ENCODE measurements at regions not wholly inside any gene's neighbourhood (a gene's known extent, or its start where the extent isn't known, plus 50 kb on each side); places are given as distances from the start of the nearest gene placed in this dataset.
A peak's percentile ranks its signal among the peaks of the same experiment; 100 is the strongest.
"Not testable (repeated sequence)": the region's sequence is repeated elsewhere in the genome, so short reads cannot be mapped to it uniquely, and the experiment has no call there.

DNA sequence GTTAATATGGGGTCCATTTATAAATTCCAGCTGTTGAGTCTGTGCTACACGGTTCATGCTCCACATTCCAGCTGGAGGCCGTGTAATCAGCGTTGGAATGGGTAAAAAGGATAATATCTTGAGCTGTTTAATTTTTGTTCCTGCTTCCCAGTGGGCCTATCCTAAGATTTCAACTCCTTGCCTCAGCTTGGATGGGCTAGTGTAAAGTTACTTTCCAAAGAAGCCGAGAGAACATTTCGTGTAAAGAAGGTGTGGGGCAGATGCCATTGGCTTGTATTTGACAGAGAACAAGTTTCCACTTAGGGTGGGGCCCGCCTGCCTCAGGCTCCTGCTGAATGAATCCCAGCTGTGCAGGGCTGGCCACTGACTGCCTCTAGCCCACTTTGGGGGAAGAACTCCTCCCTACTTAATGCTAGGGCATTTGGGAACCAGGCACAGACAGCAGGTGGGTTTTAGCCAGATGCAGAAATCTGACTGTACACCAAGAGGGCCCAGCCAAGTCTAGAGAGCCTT is 125.9 kb upstream of the LYZL2 start:
- Mint-ChIP-seq H3K9me3 (no peaks in the 10 kb centered on the region), H3K27me3 (peaks cover 4% of the 10 kb centered on the region), H3K36me3 (no peaks in the 10 kb centered on the region), H3K4me1 (peaks cover 4% of the 10 kb centered on the region), H3K27ac (no peak overlapping the region), H3K4me3 (no peak overlapping the region)
- no peak for ATAC-seq (ENCODE audit: low read depth)
- DNase-seq (ENCODE audit: low spot score in 2 of 2), result no peak

DNA sequence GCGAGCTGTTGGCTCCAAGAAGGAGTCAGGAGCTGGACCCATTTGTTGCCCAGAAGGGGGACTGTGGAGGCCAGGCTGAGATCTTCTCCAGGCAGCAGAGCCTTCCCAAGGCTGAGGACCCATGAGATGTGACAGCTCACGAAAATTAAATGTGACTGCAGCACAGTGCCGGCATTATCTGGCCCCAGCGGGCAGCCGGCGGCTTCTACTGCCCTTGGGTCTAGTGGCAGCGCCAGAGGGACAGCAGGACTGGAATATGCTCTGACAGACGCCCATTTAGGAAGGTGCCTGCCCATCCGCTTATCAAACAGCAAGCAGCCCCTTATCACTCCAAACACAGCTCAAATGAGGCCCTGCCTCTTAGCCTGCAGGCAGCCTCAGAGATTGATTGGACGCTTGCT is 122.9 kb upstream of the LYZL2 start:
- Mint-ChIP-seq H3K9me3 (no peaks in the 10 kb centered on the region), H3K4me1 (peaks cover 4% of the 10 kb centered on the region), H3K27ac (no peak overlapping the region), H3K4me3 (no peak overlapping the region), H3K27me3 (peaks cover 14% of the 10 kb centered on the region), H3K36me3 (no peaks in the 10 kb centered on the region)
- no peak for DNase-seq (ENCODE audit: low spot score in 2 of 2)
- no peak for ATAC-seq (ENCODE audit: low read depth)

GRCh38 chr10:30751678-30752331 is 122.3 kb upstream of the LYZL2 start:
- Mint-ChIP-seq H3K4me3 (no peak overlapping the region), H3K9me3 (no peaks in the 10 kb centered on the region), H3K27ac (peak overlapping the region; percentile 13), H3K27me3 (peaks cover 14% of the 10 kb centered on the region), H3K36me3 (no peaks in the 10 kb centered on the region), H3K4me1 (peaks cover 4% of the 10 kb centered on the region)
- ATAC-seq (ENCODE audit: low read depth) (peak; percentile 98), DNase-seq (ENCODE audit: low spot score in 2 of 2) (peak in 1 of 2 donors; percentile 62)

DNA sequence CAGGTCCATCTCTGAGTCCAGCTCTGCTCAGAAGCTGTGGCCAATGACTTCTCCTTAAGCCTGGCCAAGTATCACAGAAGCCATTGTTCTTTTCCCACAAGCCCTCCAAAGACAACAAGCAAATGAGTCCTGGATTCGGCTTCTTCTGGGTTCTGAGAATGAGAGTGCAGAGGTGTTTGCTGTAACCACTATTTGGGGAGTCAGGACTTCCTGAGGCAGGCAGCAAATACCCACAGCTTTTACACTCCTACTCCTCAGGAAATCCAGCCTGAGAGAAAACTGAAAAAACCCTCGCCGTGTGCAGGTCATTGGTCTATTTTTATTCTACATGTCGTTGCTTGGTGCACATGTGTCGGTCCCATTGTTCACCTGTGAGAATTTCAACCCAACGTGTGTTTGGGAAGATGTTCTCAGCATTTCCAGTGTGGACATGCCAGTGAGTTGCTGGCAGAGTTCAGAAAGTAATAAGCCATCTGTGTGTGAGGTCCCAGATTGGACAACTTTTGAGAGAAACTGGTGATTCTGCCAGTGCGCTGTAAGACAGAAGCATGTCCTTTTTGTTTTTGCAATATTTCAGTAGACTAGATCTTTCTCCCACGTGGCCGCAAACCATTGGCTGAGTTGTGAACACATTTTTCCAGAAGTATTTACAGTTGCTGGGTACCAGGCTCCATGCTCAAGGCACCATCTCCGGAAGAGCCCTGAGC is 121.6 kb upstream of the LYZL2 start:
- no peak overlapping the region for H3K4me3 Mint-ChIP-seq
- H3K27ac Mint-ChIP-seq, result no peak overlapping the region

DNA sequence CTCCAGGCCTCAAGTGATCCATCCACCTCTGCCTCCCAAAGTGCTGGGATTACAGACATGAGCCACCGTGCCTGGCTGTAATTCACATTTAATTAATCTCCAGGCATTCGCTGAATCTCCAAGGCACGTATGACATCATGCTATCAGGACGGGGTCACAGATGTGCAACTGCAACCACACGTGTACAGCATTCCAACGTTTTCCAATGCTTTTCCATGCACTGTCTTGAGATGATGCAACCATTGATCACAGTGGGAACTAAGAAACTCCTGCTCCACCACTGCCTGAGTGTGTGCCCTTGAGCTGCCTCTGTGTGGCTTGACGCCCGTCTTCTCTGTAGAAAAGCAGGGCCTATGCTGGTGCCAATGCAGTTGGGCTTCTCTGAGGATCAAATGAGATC is 119.8 kb upstream of the LYZL2 start:
- ATAC-seq (ENCODE audit: low read depth) (no peak), DNase-seq (ENCODE audit: low spot score in 2 of 2) (no peak)
- Mint-ChIP-seq H3K4me1 (peaks cover 4% of the 10 kb centered on the region), H3K9me3 (no peaks in the 10 kb centered on the region), H3K36me3 (no peaks in the 10 kb centered on the region), H3K27ac (no peak overlapping the region), H3K4me3 (no peak overlapping the region), H3K27me3 (peaks cover 14% of the 10 kb centered on the region)

More for the DNA sequence above, 121.6 kb upstream of the LYZL2 start:
- Mint-ChIP-seq H3K9me3 (no peaks in the 10 kb centered on the region), H3K36me3 (no peaks in the 10 kb centered on the region), H3K27me3 (peaks cover 14% of the 10 kb centered on the region), H3K4me1 (peaks cover 4% of the 10 kb centered on the region)
- DNase-seq (ENCODE audit: low spot score in 2 of 2), result no peak
- no peak for ATAC-seq (ENCODE audit: low read depth)

DNA sequence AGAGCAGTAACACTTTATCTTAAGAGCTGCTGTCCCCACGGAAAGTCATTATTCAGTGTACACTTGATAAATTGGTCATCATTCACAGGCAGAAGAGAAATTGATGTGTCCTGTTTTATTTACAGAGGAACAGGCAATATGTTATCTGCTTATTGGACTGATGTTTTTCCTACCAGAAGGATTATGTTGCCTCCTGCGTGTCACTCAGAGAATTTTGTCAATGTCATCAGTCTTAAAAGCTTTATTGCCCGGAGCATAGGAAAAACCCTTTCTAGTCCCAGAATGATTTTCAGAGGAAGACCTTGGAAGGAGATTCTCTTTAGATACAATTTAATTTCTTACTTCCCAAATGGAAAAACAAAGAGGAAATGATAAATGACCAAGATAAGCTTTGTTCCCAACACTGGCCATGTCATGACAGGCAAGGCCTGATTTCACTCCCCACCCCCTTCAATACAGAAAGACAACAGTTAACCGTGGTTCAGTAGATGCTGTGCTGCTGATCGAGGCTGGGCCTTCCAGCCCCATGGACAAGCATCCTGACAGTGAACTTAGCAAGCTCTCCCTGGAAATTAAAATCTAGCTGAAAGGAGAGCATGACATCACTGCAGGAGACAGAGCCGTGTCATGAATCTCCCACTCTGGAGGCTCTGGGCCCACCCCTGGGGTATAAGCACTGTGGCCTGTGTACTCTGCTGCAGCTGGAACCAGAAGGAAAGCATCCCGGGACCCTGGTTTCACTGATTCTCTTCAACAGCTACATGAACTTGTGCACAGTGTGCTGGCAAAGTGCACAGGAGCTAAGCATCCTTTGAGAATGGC is 118.8 kb upstream of the LYZL2 start:
- H3K27me3 Mint-ChIP-seq, result peaks cover 14% of the 10 kb centered on the region
- no peaks in the 10 kb centered on the region for H3K9me3 Mint-ChIP-seq
- peaks cover 4% of the 10 kb centered on the region for H3K4me1 Mint-ChIP-seq

DNA sequence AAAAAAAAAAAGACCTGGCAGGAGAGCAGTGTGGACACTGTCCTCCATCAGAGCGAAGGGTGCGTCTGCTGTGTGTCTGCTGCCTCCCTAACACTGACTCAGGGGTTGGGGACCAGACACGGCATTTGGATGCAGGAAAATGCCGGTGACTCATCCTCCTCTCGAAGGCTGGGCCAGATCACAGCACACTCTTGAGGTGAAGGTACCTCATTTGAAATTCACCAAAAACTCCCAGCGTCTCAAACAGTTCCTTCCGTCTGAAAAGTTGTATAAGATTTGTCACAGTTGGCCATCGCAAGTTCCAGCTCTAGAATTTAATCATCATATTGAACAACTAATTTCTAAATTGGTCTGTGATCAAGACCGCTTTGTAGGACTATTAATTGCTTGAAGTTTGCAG is 118.1 kb upstream of the LYZL2 start:
- ATAC-seq (ENCODE audit: low read depth) (no peak), DNase-seq (ENCODE audit: low spot score in 2 of 2) (no peak)
- Mint-ChIP-seq H3K27ac (no peak overlapping the region), H3K36me3 (no peaks in the 10 kb centered on the region), H3K4me1 (peaks cover 7% of the 10 kb centered on the region), H3K9me3 (no peaks in the 10 kb centered on the region), H3K4me3 (no peak overlapping the region), H3K27me3 (peaks cover 14% of the 10 kb centered on the region)

More for the DNA sequence above, 118.8 kb upstream of the LYZL2 start:
- DNase-seq (ENCODE audit: low spot score in 2 of 2) (no peak), ATAC-seq (ENCODE audit: low read depth) (no peak)
- Mint-ChIP-seq H3K27ac (no peak overlapping the region), H3K36me3 (no peaks in the 10 kb centered on the region), H3K4me3 (no peak overlapping the region)

- Mint-ChIP-seq H3K9me3 (no peaks in the 10 kb centered on the region), H3K4me3 (no peak overlapping the region), H3K36me3 (no peaks in the 10 kb centered on the region), H3K27ac (no peak overlapping the region), H3K27me3 (peaks cover 10% of the 10 kb centered on the region), H3K4me1 (peaks cover 14% of the 10 kb centered on the region)
- no peak for ATAC-seq (ENCODE audit: low read depth)
- DNase-seq (ENCODE audit: low spot score in 2 of 2), result no peak
Measured at GRCh38 chr10:30745953-30746352, 116.4 kb upstream of the LYZL2 start.

DNA sequence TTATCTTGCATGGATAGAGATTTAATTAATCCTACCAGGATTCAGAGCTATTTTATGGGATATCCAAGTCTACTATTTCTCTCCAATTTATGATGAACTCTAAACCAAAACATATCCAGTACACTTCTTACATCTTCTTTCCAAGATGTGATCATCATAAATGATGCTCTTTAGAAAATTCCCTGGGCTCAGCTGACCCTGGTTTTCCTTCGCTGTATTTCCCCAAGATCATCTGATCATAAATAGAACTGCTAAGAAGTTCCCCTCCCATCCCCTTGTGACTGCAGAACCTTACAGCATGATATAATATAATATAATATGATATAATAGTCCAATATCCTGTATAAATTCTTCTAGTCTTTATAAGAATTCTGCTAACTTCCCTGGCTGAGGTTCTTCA is 114.6 kb upstream of the LYZL2 start:
- H3K4me1 Mint-ChIP-seq, result peaks cover 14% of the 10 kb centered on the region
- DNase-seq (ENCODE audit: low spot score in 2 of 2) (no peak), ATAC-seq (ENCODE audit: low read depth) (no peak)
- H3K4me3 Mint-ChIP-seq, result no peak overlapping the region
- peaks cover 7% of the 10 kb centered on the region for H3K27me3 Mint-ChIP-seq
- no peak overlapping the region for H3K27ac Mint-ChIP-seq
- H3K9me3 Mint-ChIP-seq, result no peaks in the 10 kb centered on the region
- no peaks in the 10 kb centered on the region for H3K36me3 Mint-ChIP-seq

DNA sequence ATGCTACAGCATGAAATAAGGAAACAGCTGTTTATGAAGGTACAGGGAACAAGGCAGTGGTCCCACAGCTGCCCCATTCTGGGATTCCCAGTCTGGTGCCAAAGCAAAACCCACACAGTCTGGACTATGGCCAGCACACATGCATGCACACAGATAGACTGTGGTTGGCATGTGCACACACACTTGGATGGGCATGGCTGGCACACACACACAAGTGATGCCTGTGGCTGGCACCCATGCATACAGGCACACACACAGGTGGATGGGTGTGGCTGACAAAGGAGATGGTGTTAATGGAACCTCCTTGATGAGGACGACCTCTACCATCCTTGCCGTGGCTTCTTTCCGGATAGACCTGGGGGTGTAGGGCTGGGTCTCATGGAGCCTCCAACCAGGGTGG is 114.0 kb upstream of the LYZL2 start:
- no peaks in the 10 kb centered on the region for H3K36me3 Mint-ChIP-seq
- peaks cover 7% of the 10 kb centered on the region for H3K27me3 Mint-ChIP-seq
- no peaks in the 10 kb centered on the region for H3K9me3 Mint-ChIP-seq
- ATAC-seq (ENCODE audit: low read depth), result no peak
- H3K4me1 Mint-ChIP-seq, result peaks cover 14% of the 10 kb centered on the region
- no peak overlapping the region for H3K27ac Mint-ChIP-seq
- no peak for DNase-seq (ENCODE audit: low spot score in 2 of 2)
- H3K4me3 Mint-ChIP-seq, result no peak overlapping the region

- ATAC-seq (ENCODE audit: low read depth), result peak; percentile 73
- no peak overlapping the region for H3K4me3 Mint-ChIP-seq
Measured at GRCh38 chr10:30742471-30742870, 112.9 kb upstream of the LYZL2 start.

DNA sequence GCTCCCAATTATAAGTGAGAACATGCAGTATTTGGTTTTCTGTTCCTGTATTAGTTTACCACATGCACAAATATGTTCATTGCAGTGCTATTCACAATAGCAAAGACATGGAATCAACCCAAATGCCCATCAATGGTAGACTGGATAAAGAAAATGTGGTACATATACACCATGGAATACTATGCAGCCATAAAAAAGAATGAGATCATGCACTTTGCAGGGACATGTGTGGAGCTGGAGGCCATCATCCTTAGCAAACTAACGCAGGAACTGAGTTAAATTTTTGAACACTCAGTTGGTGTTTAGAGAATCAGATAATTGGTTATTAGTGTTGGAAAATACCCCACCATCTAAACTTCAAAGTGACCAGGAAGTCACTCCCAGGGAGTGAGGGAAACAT is 111.2 kb upstream of the LYZL2 start:
- not testable (repeated sequence) for DNase-seq (ENCODE audit: low spot score in 2 of 2); ATAC-seq (ENCODE audit: low read depth); H3K27me3 Mint-ChIP-seq; H3K4me3 Mint-ChIP-seq; H3K36me3 Mint-ChIP-seq; H3K9me3 Mint-ChIP-seq; H3K27ac Mint-ChIP-seq
- peaks cover 14% of the 10 kb centered on the region for H3K4me1 Mint-ChIP-seq

More at GRCh38 chr10:30742471-30742870, 112.9 kb upstream of the LYZL2 start:
- peaks cover 14% of the 10 kb centered on the region for H3K4me1 Mint-ChIP-seq
- no peaks in the 10 kb centered on the region for H3K36me3 Mint-ChIP-seq
- peaks cover 1% of the 10 kb centered on the region for H3K27me3 Mint-ChIP-seq
- H3K9me3 Mint-ChIP-seq, result no peaks in the 10 kb centered on the region
- no peak for DNase-seq (ENCODE audit: low spot score in 2 of 2)
- no peak overlapping the region for H3K27ac Mint-ChIP-seq

- Mint-ChIP-seq H3K36me3 (no peaks in the 10 kb centered on the region), H3K4me1 (peaks cover 14% of the 10 kb centered on the region), H3K4me3 (no peak overlapping the region), H3K27me3 (peaks cover 5% of the 10 kb centered on the region), H3K27ac (no peak overlapping the region), H3K9me3 (no peaks in the 10 kb centered on the region)
- DNase-seq (ENCODE audit: low spot score in 2 of 2), result no peak
- ATAC-seq (ENCODE audit: low read depth), result no peak
Measured at GRCh38 chr10:30738416-30738815, 108.9 kb upstream of the LYZL2 start.

- ATAC-seq (ENCODE audit: low read depth), result no peak
- DNase-seq (ENCODE audit: low spot score in 2 of 2), result no peak
- Mint-ChIP-seq H3K4me1 (peaks cover 14% of the 10 kb centered on the region), H3K27me3 (peaks cover 5% of the 10 kb centered on the region), H3K36me3 (no peaks in the 10 kb centered on the region), H3K9me3 (no peaks in the 10 kb centered on the region), H3K4me3 (no peak overlapping the region), H3K27ac (no peak overlapping the region)
Measured at GRCh38 chr10:30737931-30738391, 108.4 kb upstream of the LYZL2 start.

Data from memory B cell (primary cell).